SK-N-MC (cell line): ENCODE measurements at regions not wholly inside any gene's neighbourhood (a gene's known extent, or its start where the extent isn't known, plus 50 kb on each side); places are given as distances from the start of the nearest gene placed in this dataset.

ENCODE experiments used
- EZH2 ChIP-seq: fragments of 200-600 bp; sonication (generic); IDR thresholded peaks from one replicate; pipeline ENCODE4 v1.6.1; 2017; ENCODE audit warnings: antibody characterized with exemption
- FOXP2 ChIP-seq: optimal IDR thresholded peaks from 2 replicates; pipeline ENCODE3; 2011; ENCODE audit warnings: mild to moderate bottlenecking, moderate library complexity; ENCODE audit not compliant: insufficient read depth; ENCODE audit errors: extremely low read length, control extremely low read depth
- POLR2AphosphoS5 ChIP-seq: IDR thresholded peaks from 2 replicates; pipeline ENCODE4 v1.6.1; 2012; ENCODE audit warnings: mild to moderate bottlenecking, low read depth, low read length, borderline replicate concordance

GRCh38 chr10:35792291-35792690 lies 150.2 kb upstream of the FZD8 start:
- TF ChIP-seq POLR2AphosphoS5, result no peak
- no peak for TF ChIP-seq EZH2
- no peak for TF ChIP-seq FOXP2
